ENCODE measurements at regions not wholly inside any gene's neighbourhood (a gene's known extent, or its start where the extent isn't known, plus 50 kb on each side); places are given as distances from the start of the nearest gene placed in this dataset.

GRCh38 chr1:118429856-118430255 lies 244.8 kb upstream of the SPAG17 start:
- 77 to 81% methylated on average over 4 of the region's 4 CpGs for WGBS, 2 experiments (ENCODE audit: low coverage in 1 of 2, low lambda C conversion rate in 2 of 2, missing lambda C conversion rate in 2 of 2)
- Histone ChIP-seq H3K27ac (no peak overlapping the region), H2AFZ (no peak overlapping the region), H3K4me3 (no peak overlapping the region), H3K27me3 (replicated peaks; ENCODE audit: insufficient read depth) (0 out of 2 replicates have a peak, but pooled peaks cover 4% of the 10 kb centered on the region), H3K79me2 (ENCODE audit: insufficient read depth) (no peaks in the 10 kb centered on the region), H3K9me2 (ENCODE audit: insufficient read depth) (no peaks in the 10 kb centered on the region), H3K4me2 (ENCODE audit: unreplicated experiment) (no peak overlapping the region), H3K9ac (no peak overlapping the region), H3F3A (ENCODE audit: insufficient read depth) (no peaks in the 10 kb centered on the region), H4K20me1 (ENCODE audit: insufficient read depth) (no peaks in the 10 kb centered on the region), H3K36me3 (ENCODE audit: low read depth) (no peaks in the 10 kb centered on the region), H3K4me1 (ENCODE audit: insufficient read depth) (no peaks in the 10 kb centered on the region), H3K9me3 (ENCODE audit: low read depth) (no peaks in the 10 kb centered on the region)
- no peak for DNase-seq
- in situ Hi-C loops (cut with MboI), result no loop called here
- TF ChIP-seq EZH2 (IDR thresholded peaks at IDR 0.05; ENCODE audit: insufficient read depth, poor library complexity, severe bottlenecking) (no peak), EZH2phosphoT487 (IDR thresholded peaks at IDR 0.05; ENCODE audit: insufficient read depth, low read depth) (no peak)

- Histone ChIP-seq H3K9ac (no peak overlapping the region), H3K4me2 (ENCODE audit: unreplicated experiment) (no peak overlapping the region), H3K27ac (no peak overlapping the region), H3K79me2 (ENCODE audit: insufficient read depth) (no peaks in the 10 kb centered on the region), H3K4me1 (ENCODE audit: insufficient read depth) (no peaks in the 10 kb centered on the region), H3K36me3 (ENCODE audit: low read depth) (no peaks in the 10 kb centered on the region), H2AFZ (no peak overlapping the region), H4K20me1 (ENCODE audit: insufficient read depth) (no peaks in the 10 kb centered on the region), H3K9me2 (ENCODE audit: insufficient read depth) (no peaks in the 10 kb centered on the region), H3K27me3 (replicated peaks; ENCODE audit: insufficient read depth) (no peaks in the 10 kb centered on the region; the same call in 1 of the 2 replicates), H3F3A (ENCODE audit: insufficient read depth) (no peaks in the 10 kb centered on the region), H3K9me3 (ENCODE audit: low read depth) (no peaks in the 10 kb centered on the region), H3K4me3 (no peak overlapping the region)
- in situ Hi-C loops (cut with MboI), result no loop called here
- TF ChIP-seq EZH2 (IDR thresholded peaks at IDR 0.05; ENCODE audit: insufficient read depth, poor library complexity, severe bottlenecking), result no peak
- no peak for TF ChIP-seq EZH2phosphoT487 (IDR thresholded peaks at IDR 0.05; ENCODE audit: insufficient read depth, low read depth)
- WGBS, 2 experiments (ENCODE audit: low coverage in 1 of 2, low lambda C conversion rate in 2 of 2, missing lambda C conversion rate in 2 of 2), result 66 to 72% methylated on average over 4 of the region's 4 CpGs
- no peak for DNase-seq
Observed at GRCh38 chr1:118421868-118422350, 236.9 kb upstream of the SPAG17 start.

- Histone ChIP-seq H3F3A (ENCODE audit: insufficient read depth) (no peaks in the 10 kb centered on the region), H3K4me2 (ENCODE audit: unreplicated experiment) (no peak overlapping the region), H3K9ac (no peak overlapping the region), H3K36me3 (ENCODE audit: low read depth) (no peaks in the 10 kb centered on the region), H3K27me3 (replicated peaks; ENCODE audit: insufficient read depth) (peaks cover 7% of the 10 kb centered on the region; the same call in 1 of the 2 replicates), H4K20me1 (ENCODE audit: insufficient read depth) (no peaks in the 10 kb centered on the region), H3K27ac (no peak overlapping the region), H3K79me2 (ENCODE audit: insufficient read depth) (no peaks in the 10 kb centered on the region), H2AFZ (no peak overlapping the region), H3K9me3 (ENCODE audit: low read depth) (no peaks in the 10 kb centered on the region), H3K4me1 (ENCODE audit: insufficient read depth) (no peaks in the 10 kb centered on the region), H3K4me3 (no peak overlapping the region), H3K9me2 (ENCODE audit: insufficient read depth) (no peaks in the 10 kb centered on the region)
- DNase-seq, result no peak
- TF ChIP-seq EZH2phosphoT487 (IDR thresholded peaks at IDR 0.05; ENCODE audit: insufficient read depth, low read depth) (no peak), EZH2 (IDR thresholded peaks at IDR 0.05; ENCODE audit: insufficient read depth, poor library complexity, severe bottlenecking) (no peak)
- 39 to 47% methylated on average over 1 of the region's 1 CpG for WGBS, 2 experiments (ENCODE audit: low coverage in 1 of 2, low lambda C conversion rate in 2 of 2, missing lambda C conversion rate in 2 of 2)
- in situ Hi-C loops (cut with MboI), result no loop called here
Observed at GRCh38 chr1:118404024-118404423, 219.0 kb upstream of the SPAG17 start.

GRCh38 chr1:118397496-118397859 lies 212.4 kb upstream of the SPAG17 start:
- Histone ChIP-seq H3K9me2 (ENCODE audit: insufficient read depth) (no peaks in the 10 kb centered on the region), H3K9me3 (ENCODE audit: low read depth) (no peaks in the 10 kb centered on the region), H3K4me2 (ENCODE audit: unreplicated experiment) (no peak overlapping the region), H3K27me3 (replicated peaks; ENCODE audit: insufficient read depth) (peaks cover 7% of the 10 kb centered on the region; the same call in 1 of the 2 replicates), H3K4me1 (ENCODE audit: insufficient read depth) (no peaks in the 10 kb centered on the region), H4K20me1 (ENCODE audit: insufficient read depth) (no peaks in the 10 kb centered on the region), H3K79me2 (ENCODE audit: insufficient read depth) (no peaks in the 10 kb centered on the region), H2AFZ (no peak overlapping the region), H3F3A (ENCODE audit: insufficient read depth) (no peaks in the 10 kb centered on the region), H3K27ac (no peak overlapping the region), H3K36me3 (ENCODE audit: low read depth) (no peaks in the 10 kb centered on the region), H3K9ac (no peak overlapping the region), H3K4me3 (no peak overlapping the region)
- TF ChIP-seq EZH2phosphoT487 (IDR thresholded peaks at IDR 0.05; ENCODE audit: insufficient read depth, low read depth) (no peak), EZH2 (IDR thresholded peaks at IDR 0.05; ENCODE audit: insufficient read depth, poor library complexity, severe bottlenecking) (no peak)
- DNase-seq, result no peak
- in situ Hi-C loops (cut with MboI), result no loop called here
- 0 to 2% methylated on average over 2 of the region's 2 CpGs for WGBS, 2 experiments (ENCODE audit: low coverage in 1 of 2, low lambda C conversion rate in 2 of 2, missing lambda C conversion rate in 2 of 2)

Measured in GM23248 (cell line).